GM12878 (cell line): ENCODE measurements at regions not wholly inside any gene's neighbourhood (a gene's known extent, or its start where the extent isn't known, plus 50 kb on each side); places are given as distances from the start of the nearest gene placed in this dataset.
"Not testable (repeated sequence)": the region's sequence is repeated elsewhere in the genome, so short reads cannot be mapped to it uniquely, and the experiment has no call there.

Source experiments
- ATAC-seq: fragments of 200-7000 bp; cut with Tn5 transposase; 3 replicates; pipeline ENCODE4 v1.9.1; 2020; ENCODE audit warnings: mild to moderate bottlenecking, moderate library complexity
- BruUV-seq: library from RNA; stranded (reverse); fragments of 400-500 nt; replicated peaks from 2 replicates; lab custom pipeline; 2021; lab: Mats Ljungman, UMichigan
- CTCF ChIA-PET: fragments of 300-600 bp; sonication (Branson Sonifier 250); formaldehyde crosslinking; extraction: SDS; loops from one replicate; lab custom pipeline; 2021; ENCODE audit warnings: inconsistent platforms; lab: Yijun Ruan, JAX
- POLR2A ChIA-PET: fragments of 350-600 bp; formaldehyde crosslinking; extraction: SDS; loops from one replicate; lab custom pipeline; 2021; ENCODE audit warnings: inconsistent platforms; lab: Charles Lee
- RAD21 ChIA-PET: fragments of 300-600 bp; sonication (Branson Sonifier 250); formaldehyde crosslinking; loops from one replicate; lab custom pipeline; 2023; ENCODE audit warnings: antibody characterized with exemption; ENCODE audit not compliant: unreplicated experiment; lab: Charles Lee
- SMC1A ChIA-PET: fragments of 300-600 bp; sonication (Branson Sonifier 250); formaldehyde crosslinking; loops from one replicate; lab custom pipeline; 2023; ENCODE audit not compliant: unreplicated experiment, uncharacterized antibody; lab: Charles Lee
- DNase-seq: peaks from one replicate; pipeline ENCODE4 v3.0.0-alpha.2; 2011; ENCODE audit warnings: low read depth, low spot score
- FAIRE-seq: peaks from 3 replicates; lab custom pipeline; 2011; peaks lifted over from hg19 to GRCh38; lab: Jason Lieb, UNC
- H2AFZ ChIP-seq: 2 replicates; pipeline ENCODE4 v1.6.0; 2011; ENCODE audit warnings: low read depth, low read length, control low read depth; ENCODE audit not compliant: control insufficient read depth
- H3K27ac ChIP-seq: 2 replicates; pipeline ENCODE4 v1.5.1; 2011; ENCODE audit warnings: control low read depth; ENCODE audit not compliant: control insufficient read depth, insufficient read depth
- H3K27me3 ChIP-seq, 2 experiments: replicated peaks in 1 of 2; 2 replicates each; pipeline versions ENCODE4 v1.6.0 to v1.6.1; 2011; ENCODE audit warnings: low read length in 1 of 2; ENCODE audit not compliant: control insufficient read depth in 2 of 2, insufficient read depth in 2 of 2
- H3K36me3 ChIP-seq, 2 experiments: 2 replicates each; pipeline ENCODE4 v1.5.1; 2011; ENCODE audit warnings: low read length in 1 of 2; ENCODE audit not compliant: control insufficient read depth in 2 of 2, insufficient read depth in 2 of 2
- H3K4me1 ChIP-seq: 2 replicates; pipeline ENCODE4 v1.6.1; 2011; ENCODE audit warnings: mild to moderate bottlenecking, low read length, moderate library complexity, mixed read lengths; ENCODE audit not compliant: control insufficient read depth, insufficient read depth
- H3K4me2 ChIP-seq: 2 replicates; pipeline ENCODE4 v1.6.0; 2011; ENCODE audit warnings: control low read depth; ENCODE audit not compliant: control insufficient read depth, insufficient read depth
- H3K4me3 ChIP-seq: fragments of 200-600 bp; sonication (generic); 2 replicates; pipeline ENCODE4 v1.5.1; 2016
- H3K79me2 ChIP-seq: 2 replicates; pipeline ENCODE4 v1.6.0; 2011; ENCODE audit warnings: low read length; ENCODE audit not compliant: control insufficient read depth, insufficient read depth
- H3K9ac ChIP-seq: 2 replicates; pipeline ENCODE4 v1.8.0; 2011; ENCODE audit warnings: low read length, control low read depth, mixed read lengths; ENCODE audit not compliant: control insufficient read depth, insufficient read depth
- H3K9me3 ChIP-seq: replicated peaks from 3 replicates; pipeline ENCODE4 v1.5.1; 2011; ENCODE audit warnings: mild to moderate bottlenecking, low read length; ENCODE audit not compliant: control insufficient read depth, insufficient read depth
- H4K20me1 ChIP-seq: 2 replicates; pipeline ENCODE4 v1.6.0; 2011; ENCODE audit not compliant: control insufficient read depth, insufficient read depth
- CBX5 ChIP-seq: sonication (generic); IDR thresholded peaks from 2 replicates; pipeline ENCODE4 v1.6.1; 2016; ENCODE audit warnings: low read depth, moderate library complexity, mild to moderate bottlenecking, inconsistent platforms
- ETV6 ChIP-seq, 2 experiments: fragments of 450-650 bp in 1 of 2; IDR thresholded peaks in 1 of 2; conservative IDR thresholded peaks in 1 of 2; 2 replicates each; pipeline ENCODE4 v1.6.1; 2014; ENCODE audit warnings: antibody characterized with exemption in 1 of 2, borderline replicate concordance in 1 of 2, low read depth in 1 of 2, mild to moderate bottlenecking in 1 of 2, moderate library complexity in 1 of 2
- HCFC1 ChIP-seq: fragments of 150-350 bp; IDR thresholded peaks from 2 replicates; pipeline ENCODE4 v1.6.1; 2014; ENCODE audit warnings: low read length
- LARP7 ChIP-seq: fragments of 450-650 bp; IDR thresholded peaks from 2 replicates; pipeline ENCODE4 v1.6.1; 2017; ENCODE audit warnings: mild to moderate bottlenecking
- MTA2 ChIP-seq: fragments of 450-650 bp; IDR thresholded peaks from 2 replicates; pipeline ENCODE4 v1.6.1; 2016; ENCODE audit warnings: low read depth, mild to moderate bottlenecking, moderate library complexity
- NBN ChIP-seq: fragments of 450-650 bp; IDR thresholded peaks from 2 replicates; pipeline ENCODE4 v1.6.1; 2016
- NFYA ChIP-seq: IDR thresholded peaks from 2 replicates; pipeline ENCODE4 v1.6.1; 2011; ENCODE audit warnings: low read depth, mild to moderate bottlenecking, low read length, improper control_type of control experiment, borderline replicate concordance
- TBL1XR1 ChIP-seq: IDR thresholded peaks from 2 replicates; pipeline ENCODE4 v1.6.1; 2012; ENCODE audit warnings: low read depth, low read length, improper control_type of control experiment
- ZNF24 ChIP-seq: fragments of 450-650 bp; IDR thresholded peaks from 2 replicates; pipeline ENCODE4 v1.6.1; 2017; ENCODE audit warnings: antibody characterized with exemption, mild to moderate bottlenecking
- WGBS: methylation state at CpG from one replicate; pipeline ENCODE4 v1.1.6; 2016; ENCODE audit warnings: low lambda C conversion rate; ENCODE audit not compliant: insufficient replicate concordance, insufficient coverage; ENCODE audit errors: missing lambda C conversion rate; 5-methylcytosine and 5-hydroxymethylcytosine counted together
- in situ Hi-C: fragments of 300-500 bp; cut with MboI; formaldehyde crosslinking; loops from 9 replicates; pipeline ENCODE4 v1.14.3; 2018; ENCODE audit warnings: mixed read lengths
- intact Hi-C: fragments of 100-400 bp; cut with micrococcal nuclease; formaldehyde crosslinking; loops from one replicate; pipeline ENCODE4 v1.14.2; 2022; ENCODE audit not compliant: unreplicated experiment
- TF ChIP-seq, protein P1 (sequence below): fragments of 450-650 bp; IDR thresholded peaks from 2 replicates; pipeline ENCODE4 v1.6.1; 2017; ENCODE audit warnings: antibody characterized with exemption, mild to moderate bottlenecking, moderate library complexity

DNA sequence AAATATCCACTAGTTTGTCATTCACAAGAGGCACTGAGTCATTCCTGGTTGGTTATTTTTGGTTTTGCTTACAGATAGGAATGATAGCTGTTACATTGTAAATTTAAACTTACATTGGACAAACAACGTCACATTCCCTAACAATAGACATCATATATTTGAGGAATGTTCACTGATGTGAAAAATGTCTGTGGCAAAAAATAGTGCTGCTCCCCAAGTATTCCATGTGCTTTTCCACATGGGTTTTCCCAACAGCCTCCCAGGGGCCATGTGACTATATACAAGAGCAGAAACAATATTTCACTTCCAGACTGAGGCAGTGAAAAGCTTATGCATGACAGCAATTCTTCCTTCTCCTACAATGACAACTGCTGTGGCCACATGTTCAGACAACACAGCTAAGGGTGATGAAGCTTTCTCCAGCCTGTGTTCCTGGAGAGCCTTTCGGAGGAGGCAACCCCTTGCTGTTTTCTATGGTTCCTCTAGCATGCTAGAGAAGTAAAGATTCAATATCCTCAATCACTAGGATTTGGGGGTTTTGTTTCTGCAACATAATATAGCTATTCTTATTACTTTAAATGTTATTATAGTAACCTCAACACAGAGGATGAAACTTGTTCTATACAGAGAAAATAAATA, 202.7 kb downstream of the PTH2R start:
- TF ChIP-seq LARP7 (no peak), NFYA (no peak), TBL1XR1 (no peak), HCFC1 (no peak), CBX5 (no peak), MTA2 (no peak), ETV6 (conservative IDR thresholded peaks at IDR 0.05 in 1 of 2, IDR thresholded peaks at IDR 0.05 in 1 of 2; ENCODE audit: borderline replicate concordance in 1 of 2, low read depth in 1 of 2) (no peak), NBN (no peak), ZNF24 (no peak)
- TF ChIP-seq, protein P1, sequence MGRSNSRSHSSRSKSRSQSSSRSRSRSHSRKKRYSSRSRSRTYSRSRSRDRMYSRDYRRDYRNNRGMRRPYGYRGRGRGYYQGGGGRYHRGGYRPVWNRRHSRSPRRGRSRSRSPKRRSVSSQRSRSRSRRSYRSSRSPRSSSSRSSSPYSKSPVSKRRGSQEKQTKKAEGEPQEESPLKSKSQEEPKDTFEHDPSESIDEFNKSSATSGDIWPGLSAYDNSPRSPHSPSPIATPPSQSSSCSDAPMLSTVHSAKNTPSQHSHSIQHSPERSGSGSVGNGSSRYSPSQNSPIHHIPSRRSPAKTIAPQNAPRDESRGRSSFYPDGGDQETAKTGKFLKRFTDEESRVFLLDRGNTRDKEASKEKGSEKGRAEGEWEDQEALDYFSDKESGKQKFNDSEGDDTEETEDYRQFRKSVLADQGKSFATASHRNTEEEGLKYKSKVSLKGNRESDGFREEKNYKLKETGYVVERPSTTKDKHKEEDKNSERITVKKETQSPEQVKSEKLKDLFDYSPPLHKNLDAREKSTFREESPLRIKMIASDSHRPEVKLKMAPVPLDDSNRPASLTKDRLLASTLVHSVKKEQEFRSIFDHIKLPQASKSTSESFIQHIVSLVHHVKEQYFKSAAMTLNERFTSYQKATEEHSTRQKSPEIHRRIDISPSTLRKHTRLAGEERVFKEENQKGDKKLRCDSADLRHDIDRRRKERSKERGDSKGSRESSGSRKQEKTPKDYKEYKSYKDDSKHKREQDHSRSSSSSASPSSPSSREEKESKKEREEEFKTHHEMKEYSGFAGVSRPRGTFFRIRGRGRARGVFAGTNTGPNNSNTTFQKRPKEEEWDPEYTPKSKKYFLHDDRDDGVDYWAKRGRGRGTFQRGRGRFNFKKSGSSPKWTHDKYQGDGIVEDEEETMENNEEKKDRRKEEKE: no peak
- no TSS peak for BruUV-seq
- H3K27me3 ChIP-seq: no peaks in the 10 kb centered on the region
- POLR2A ChIA-PET: no interaction called here
- no peaks in the 10 kb centered on the region for H3K9me3 ChIP-seq
- no peaks in the 10 kb centered on the region for H3K4me1 ChIP-seq
- H3K79me2 ChIP-seq: no peaks in the 10 kb centered on the region
- FAIRE-seq (no peak), ATAC-seq (no peak), DNase-seq (no peak)
- SMC1A ChIA-PET: interaction anchor here (1.2 kb wide), 1 partner anchor 433 kb away, joined by 3 read pairs; no protein-coding TSS in a partner anchor
- H4K20me1 ChIP-seq: no peaks in the 10 kb centered on the region
- H2AFZ ChIP-seq: no peak overlapping the region
- intact Hi-C loops: no loop called here
- 2% methylated on average over 2 of the region's 2 CpGs for WGBS
- in situ Hi-C loops: no loop called here
- no peak overlapping the region for H3K4me2 ChIP-seq
- H3K9ac ChIP-seq: no peak overlapping the region
- H3K27ac ChIP-seq: no peak overlapping the region
- H3K4me3 ChIP-seq: no peak overlapping the region
- no peaks in the 10 kb centered on the region for H3K36me3 ChIP-seq
- CTCF ChIA-PET: no interaction called here
- RAD21 ChIA-PET: no interaction called here

DNA sequence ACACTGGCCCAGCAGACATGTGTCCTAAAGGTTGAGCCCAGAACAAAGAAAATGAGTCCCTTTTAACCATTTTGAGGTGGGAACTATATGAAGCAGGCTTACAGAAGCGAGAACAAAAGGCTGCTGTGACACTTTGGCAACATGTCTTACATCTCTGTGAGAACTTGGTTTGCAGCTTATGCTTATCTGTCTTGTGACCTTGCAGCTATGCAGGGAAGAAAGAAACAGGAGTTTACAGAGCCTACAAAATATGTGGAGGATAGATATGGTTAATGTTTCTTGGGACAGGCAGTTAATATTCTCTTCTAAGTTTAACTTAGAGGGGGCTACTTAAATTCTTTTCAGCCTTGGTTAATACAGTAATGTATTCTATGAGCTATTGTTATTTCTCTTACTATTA, 209.1 kb downstream of the PTH2R start:
- H3K4me3 ChIP-seq, intact Hi-C loops, H3K27ac ChIP-seq, H3K36me3 ChIP-seq, H3K4me2 ChIP-seq, H3K9ac ChIP-seq, H4K20me1 ChIP-seq, H3K4me1 ChIP-seq, H2AFZ ChIP-seq, in situ Hi-C loops, BruUV-seq, DNase-seq, CTCF ChIA-PET, FAIRE-seq, H3K79me2 ChIP-seq, H3K9me3 ChIP-seq, POLR2A ChIA-PET, RAD21 ChIA-PET, SMC1A ChIA-PET, H3K27me3 ChIP-seq, ATAC-seq: not testable (repeated sequence)
- WGBS: 5% methylated on average over 1 of the region's 1 CpG
